T-helper 1 cell treated with Interleukin-12 subunit alpha and Interleukin-12 subunit beta and Interleukin-4 antibody, amounts not matched to agents 30 ng/mL and 1 ng/mL, for 36 hours (primary cell): ENCODE measurements at regions not wholly inside any gene's neighbourhood (a gene's known extent, or its start where the extent isn't known, plus 50 kb on each side); places are given as distances from the start of the nearest gene placed in this dataset.

Experiments used
- intact Hi-C: fragments of 100-400 bp; cut with micrococcal nuclease; formaldehyde crosslinking; loops from one replicate; pipeline ENCODE4 v1.15.1; 2024

GRCh38 chr15:97563516-97563915 lies 397.0 kb upstream of the ARRDC4 start:
- intact Hi-C loops, result no loop called here

- intact Hi-C loops, result no loop called here
Measured at GRCh38 chr15:97566961-97567360, 393.5 kb upstream of the ARRDC4 start.

- intact Hi-C loops, result no loop called here
Measured at GRCh38 chr15:97567411-97567810, 393.1 kb upstream of the ARRDC4 start.

- intact Hi-C loops, result no loop called here
Measured at GRCh38 chr15:97576929-97577645, 383.4 kb upstream of the ARRDC4 start.

GRCh38 chr15:97585408-97585807 lies 375.1 kb upstream of the ARRDC4 start:
- intact Hi-C loops, result no loop called here

GRCh38 chr15:97592778-97593177 lies 367.7 kb upstream of the ARRDC4 start:
- intact Hi-C loops, result no loop called here

- intact Hi-C loops, result no loop called here
Measured at GRCh38 chr15:97597801-97598200, 362.7 kb upstream of the ARRDC4 start.

GRCh38 chr15:97598353-97598798 lies 362.1 kb upstream of the ARRDC4 start:
- intact Hi-C loops, result no loop called here

- intact Hi-C loops, result no loop called here
Measured at GRCh38 chr15:97600190-97600589, 360.3 kb upstream of the ARRDC4 start.

GRCh38 chr15:97604677-97605076 lies 355.8 kb upstream of the ARRDC4 start:
- intact Hi-C loops, result no loop called here

GRCh38 chr15:97615114-97615513 lies 345.4 kb upstream of the ARRDC4 start:
- intact Hi-C loops, result no loop called here

GRCh38 chr15:97623091-97623661 lies 337.3 kb upstream of the ARRDC4 start:
- intact Hi-C loops, result no loop called here

- intact Hi-C loops, result no loop called here
Measured at GRCh38 chr15:97627634-97628033, 332.9 kb upstream of the ARRDC4 start.

GRCh38 chr15:97645758-97646157 lies 314.7 kb upstream of the ARRDC4 start:
- intact Hi-C loops, result no loop called here

- intact Hi-C loops, result no loop called here
Measured at GRCh38 chr15:97648728-97649127, 311.8 kb upstream of the ARRDC4 start.

- intact Hi-C loops, result no loop called here
Measured at GRCh38 chr15:97652041-97652440, 308.5 kb upstream of the ARRDC4 start.

GRCh38 chr15:97652700-97653167 lies 307.8 kb upstream of the ARRDC4 start:
- intact Hi-C loops, result no loop called here

GRCh38 chr15:97653896-97654295 lies 306.6 kb upstream of the ARRDC4 start:
- intact Hi-C loops, result no loop called here

GRCh38 chr15:97654481-97655076 lies 305.9 kb upstream of the ARRDC4 start:
- intact Hi-C loops, result no loop called here

GRCh38 chr15:97661796-97662195 lies 298.7 kb upstream of the ARRDC4 start:
- intact Hi-C loops, result no loop called here

GRCh38 chr15:97672586-97672985 lies 287.9 kb upstream of the ARRDC4 start:
- intact Hi-C loops, result no loop called here

- intact Hi-C loops, result no loop called here
Measured at GRCh38 chr15:97678656-97679055, 281.8 kb upstream of the ARRDC4 start.
